H1 (cell line): ENCODE measurements at regions not wholly inside any gene's neighbourhood (a gene's known extent, or its start where the extent isn't known, plus 50 kb on each side); places are given as distances from the start of the nearest gene placed in this dataset.
A peak's percentile ranks its signal among the peaks of the same experiment; 100 is the strongest.

Source experiments
- CTCF ChIA-PET: fragments of 300-600 bp; sonication (Branson Sonifier 250); formaldehyde crosslinking; loops from one replicate; lab custom pipeline; 2021; ENCODE audit not compliant: partially characterized antibody; lab: Charles Lee
- POLR2A ChIA-PET: fragments of 300-600 bp; sonication (Branson Sonifier 250); formaldehyde crosslinking; loops from one replicate; lab custom pipeline; 2021; ENCODE audit warnings: inconsistent platforms; ENCODE audit not compliant: partially characterized antibody; lab: Charles Lee
- DNase-seq, 2 experiments: peaks; one replicate each; pipeline versions ENCODE4 v3.0.0 to v3.0.0-alpha.2; 2010 to 2022; ENCODE audit warnings: low spot score in 2 of 2, low read depth in 1 of 2, mixed read lengths in 1 of 2
- FAIRE-seq: peaks from 2 replicates; lab custom pipeline; 2011; peaks lifted over from hg19 to GRCh38; lab: Jason Lieb, UNC
- H2AFZ ChIP-seq: 2 replicates; pipeline ENCODE4 v1.8.1; 2012; ENCODE audit warnings: low read length, inconsistent platforms
- H2AK5ac ChIP-seq: 2 replicates; pipeline ENCODE4 v1.6.1; 2013; ENCODE audit warnings: low read depth, low read length
- H2BK120ac ChIP-seq: replicated peaks from 2 replicates; pipeline ENCODE3; 2013; ENCODE audit warnings: low read depth, low read length, inconsistent platforms
- H2BK12ac ChIP-seq: 2 replicates; pipeline ENCODE4 v1.6.1; 2013; ENCODE audit warnings: low read depth, low read length
- H2BK15ac ChIP-seq: 2 replicates; pipeline ENCODE4 v1.6.1; 2013; ENCODE audit warnings: low read length
- H2BK20ac ChIP-seq: 2 replicates; pipeline ENCODE4 v1.6.1; 2013; ENCODE audit warnings: low read length
- H2BK5ac ChIP-seq: 2 replicates; pipeline ENCODE4 v1.6.1; 2013; ENCODE audit warnings: low read depth, low read length
- H3K14ac ChIP-seq: 2 replicates; pipeline ENCODE4 v1.6.1; 2013; ENCODE audit warnings: inconsistent platforms; ENCODE audit not compliant: insufficient read length
- H3K18ac ChIP-seq: 2 replicates; pipeline ENCODE4 v1.6.1; 2013; ENCODE audit warnings: low read length; ENCODE audit errors: extremely low read depth
- H3K23ac ChIP-seq: 2 replicates; pipeline ENCODE4 v1.6.1; 2013; ENCODE audit warnings: inconsistent platforms; ENCODE audit not compliant: insufficient read length
- H3K23me2 ChIP-seq: 2 replicates; pipeline ENCODE4 v1.6.1; 2013; ENCODE audit warnings: low read depth, low read length
- H3K27ac ChIP-seq: 2 replicates; pipeline ENCODE4 v1.6.1; 2011; ENCODE audit warnings: low read depth, low read length, inconsistent platforms
- H3K27me3 ChIP-seq, 4 experiments: replicated peaks in 1 of 4; 1 replicate in 1 of 4; 2 replicates in 3 of 4; pipeline versions ENCODE4 v1.6.1 to v1.8.1; 2011 to 2013; ENCODE audit warnings: low read length in 3 of 4, mild to moderate bottlenecking in 3 of 4, inconsistent platforms in 2 of 4, mixed read lengths in 2 of 4, moderate library complexity in 1 of 4; ENCODE audit not compliant: control insufficient read depth in 3 of 4, insufficient read depth in 3 of 4; ENCODE audit errors: extremely low read depth in 1 of 4
- H3K36me3 ChIP-seq, 4 experiments: 2 replicates each; pipeline versions ENCODE4 v1.6.1 to v1.8.1; 2011 to 2013; ENCODE audit warnings: mild to moderate bottlenecking in 4 of 4, low read length in 3 of 4, moderate library complexity in 2 of 4, control low read depth in 1 of 4, inconsistent platforms in 1 of 4; ENCODE audit not compliant: insufficient read depth in 4 of 4, control insufficient read depth in 2 of 4
- H3K4ac ChIP-seq: replicated peaks from 2 replicates; pipeline ENCODE3; 2013; ENCODE audit warnings: low read length, low read depth, mixed read lengths, inconsistent platforms; ENCODE audit not compliant: insufficient read length
- H3K4me1 ChIP-seq, 4 experiments: replicated peaks in 1 of 4; 1 replicate in 1 of 4; 2 replicates in 3 of 4; pipeline versions ENCODE4 v1.6.1 to v1.8.1; 2011 to 2013; ENCODE audit warnings: low read length in 3 of 4, inconsistent platforms in 2 of 4, mixed read lengths in 1 of 4; ENCODE audit not compliant: insufficient read depth in 4 of 4, control insufficient read depth in 3 of 4
- H3K4me2 ChIP-seq, 2 experiments: 2 replicates each; pipeline versions ENCODE4 v1.6.1 to v1.8.1; 2011 to 2013; ENCODE audit warnings: low read depth in 2 of 2, low read length in 2 of 2, control low read depth in 1 of 2, inconsistent platforms in 1 of 2, mild to moderate bottlenecking in 1 of 2; ENCODE audit not compliant: insufficient read depth in 1 of 2
- H3K4me3 ChIP-seq, 4 experiments: fragments of 200-600, 300-600 bp in 1 of 4; sonication (generic), shearing (Covaris generic), sonication (Bioruptor Twin) in 1 of 4; 2 replicates each; pipeline versions ENCODE4 v1.5.1 to v1.8.1; 2011 to 2016; ENCODE audit warnings: low read length in 4 of 4, low read depth in 3 of 4, control low read depth in 2 of 4, inconsistent platforms in 2 of 4, mild to moderate bottlenecking in 2 of 4, mixed read lengths in 1 of 4, moderate library complexity in 1 of 4; ENCODE audit not compliant: insufficient read depth in 2 of 4; ENCODE audit errors: extremely low read depth in 1 of 4
- H3K56ac ChIP-seq: replicated peaks from 2 replicates; pipeline ENCODE3; 2013; ENCODE audit warnings: low read depth, mild to moderate bottlenecking, mixed read lengths, low read length, inconsistent platforms; ENCODE audit not compliant: insufficient read length
- H3K79me1 ChIP-seq: 2 replicates; pipeline ENCODE4 v1.6.1; 2013; ENCODE audit warnings: low read depth, low read length, control low read depth
- H3K79me2 ChIP-seq, 2 experiments: 2 replicates each; pipeline versions ENCODE4 v1.6.1 to v1.8.1; 2012 to 2013; ENCODE audit warnings: low read length in 2 of 2, mild to moderate bottlenecking in 2 of 2, inconsistent platforms in 1 of 2; ENCODE audit not compliant: insufficient read depth in 2 of 2, control insufficient read depth in 1 of 2
- H3K9ac ChIP-seq, 4 experiments: replicated peaks in 1 of 4; 1 replicate in 1 of 4; 2 replicates in 3 of 4; pipeline versions ENCODE4 v1.6.1 to v1.8.1; 2011 to 2013; ENCODE audit warnings: low read depth in 3 of 4, low read length in 3 of 4, control low read depth in 2 of 4, mild to moderate bottlenecking in 2 of 4, moderate library complexity in 2 of 4, inconsistent platforms in 1 of 4; ENCODE audit errors: extremely low read depth in 1 of 4
- H3K9me3 ChIP-seq, 2 experiments: 2 replicates each; pipeline versions ENCODE4 v1.6.1 to v1.8.1; 2012 to 2013; ENCODE audit warnings: mild to moderate bottlenecking in 2 of 2, moderate library complexity in 2 of 2, control low read depth in 1 of 2, inconsistent platforms in 1 of 2, low read depth in 1 of 2, low read length in 1 of 2, mixed read lengths in 1 of 2; ENCODE audit not compliant: insufficient read depth in 2 of 2
- H4K20me1 ChIP-seq, 2 experiments: replicated peaks in 1 of 2; 2 replicates each; pipeline versions ENCODE3 to v1.8.1; 2011 to 2013; ENCODE audit warnings: inconsistent platforms in 2 of 2, low read length in 2 of 2, mild to moderate bottlenecking in 1 of 2; ENCODE audit not compliant: insufficient read depth in 2 of 2, control insufficient read depth in 1 of 2
- H4K5ac ChIP-seq: 2 replicates; pipeline ENCODE4 v1.6.1; 2013; ENCODE audit warnings: low read length, low read depth, mixed read lengths, inconsistent platforms; ENCODE audit not compliant: insufficient read length
- H4K8ac ChIP-seq: 2 replicates; pipeline ENCODE4 v1.8.0; 2013; ENCODE audit warnings: mild to moderate bottlenecking, moderate library complexity, low read length, inconsistent platforms; ENCODE audit not compliant: insufficient read depth; ENCODE audit errors: extremely low read depth
- H4K91ac ChIP-seq: replicated peaks from 2 replicates; pipeline ENCODE3; 2013; ENCODE audit warnings: low read length, mixed read lengths, inconsistent platforms; ENCODE audit not compliant: insufficient read length
- CEBPB ChIP-seq: IDR thresholded peaks from 2 replicates; pipeline ENCODE4 v1.6.1; 2012; ENCODE audit warnings: low read depth, low read length
- POLR2AphosphoS5 ChIP-seq: IDR thresholded peaks from 2 replicates; pipeline ENCODE4 v1.6.1; 2011; ENCODE audit warnings: low read depth, low read length
- SP1 ChIP-seq: IDR thresholded peaks from 2 replicates; pipeline ENCODE4 v1.6.1; 2011; ENCODE audit warnings: low read depth, low read length
- TEAD4 ChIP-seq: IDR thresholded peaks from 2 replicates; pipeline ENCODE4 v1.6.1; 2012; ENCODE audit warnings: low read depth, low read length, inconsistent platforms, mixed read lengths
- WGBS, 2 experiments: shearing (Covaris generic) in 1 of 2; methylation state at CpG; one replicate each; pipeline versions ENCODE4 v1.1.6 to v1.1.7; 2013 to 2015; ENCODE audit warnings: low lambda C conversion rate in 2 of 2, mixed read lengths in 2 of 2, inconsistent platforms in 1 of 2, low coverage in 1 of 2, missing lambda C conversion rate in 1 of 2; ENCODE audit not compliant: insufficient replicate concordance in 2 of 2, insufficient coverage in 1 of 2, insufficient read length in 1 of 2; ENCODE audit errors: extremely low coverage in 1 of 2, missing lambda C conversion rate in 1 of 2; 5-methylcytosine and 5-hydroxymethylcytosine counted together

DNA sequence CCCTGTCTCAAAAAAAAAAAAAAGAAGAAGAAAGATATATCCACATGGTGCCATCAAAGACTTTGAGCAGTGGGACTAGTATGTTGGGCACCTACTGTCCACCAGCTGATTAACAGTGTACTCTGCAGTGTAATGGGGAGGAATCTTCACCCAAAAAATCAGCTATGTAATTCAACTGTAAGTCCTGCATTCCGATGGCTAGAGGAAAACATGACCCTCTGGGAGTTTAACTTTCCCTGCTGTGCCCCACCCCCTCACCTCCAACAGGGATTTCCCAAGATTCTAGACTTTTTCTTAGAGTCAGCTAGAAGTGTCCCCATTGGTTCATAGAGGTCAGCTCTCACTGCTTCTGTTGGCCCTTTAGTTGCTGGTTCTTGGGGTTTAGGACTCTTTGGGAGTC, 221.2 kb upstream of the CLINT1 start:
- Histone ChIP-seq H3K27me3 (peaks cover 0 to 1% (median 0%) of the 10 kb centered on the region in 4 experiments; a peak in 1 of 7 replicates), H3K9me3 (no peaks in the 10 kb centered on the region), H2BK20ac (no peak overlapping the region), H2BK120ac (no peak overlapping the region), H3K23ac (no peak overlapping the region), H4K8ac (no peak overlapping the region), H3K4me3 (no peak overlapping the region), H3K9ac (no peak overlapping the region), H3K79me1 (no peaks in the 10 kb centered on the region), H2AK5ac (no peak overlapping the region), H2BK15ac (no peak overlapping the region), H4K5ac (no peak overlapping the region), H3K56ac (no peak overlapping the region), H4K91ac (no peak overlapping the region), H3K36me3 (no peaks in the 10 kb centered on the region), H2AFZ (peak overlapping the region; percentile 41; the same call in 1 of the 2 replicates), H3K18ac (no peak overlapping the region), H3K27ac (no peak overlapping the region), H3K23me2 (no peaks in the 10 kb centered on the region), H2BK12ac (no peak overlapping the region), H2BK5ac (no peak overlapping the region), H4K20me1 (no peaks in the 10 kb centered on the region), H3K4me2 (peak overlapping the region in 1 of 2 experiments; percentile 15; a peak in 1 of 4 replicates), H3K14ac (no peak overlapping the region), H3K4me1 (peaks cover 0 to 7% (median 3%) of the 10 kb centered on the region in 4 experiments; a peak in 3 of 7 replicates), H3K4ac (no peak overlapping the region), H3K79me2 (no peaks in the 10 kb centered on the region)
- TF ChIP-seq POLR2AphosphoS5 (no peak; the same call in 1 of the 2 replicates), TEAD4 (peak; percentile 61; the same call in 1 of the 2 replicates), CEBPB (peak; percentile 10; the same call in 1 of the 2 replicates), SP1 (peak; percentile 43; the same call in 1 of the 2 replicates)
- 69% methylated on average over 1 of the region's 1 CpG; no CpG with 5 or more reads in 1 of the 2 experiments for WGBS, 2 experiments
- ChIA-PET CTCF (interaction anchor here (0.6 to 2.6 kb wide), 10 partner anchors 10 to 679 kb away, joined by 3 to 7 read pairs (median 3); no protein-coding TSS in a partner anchor), POLR2A (interaction anchor here (1.3 kb wide), 1 partner anchor 40 kb away, joined by 4 read pairs; no protein-coding TSS in a partner anchor)
- FAIRE-seq = peak; percentile 13
- peak in 1 of 2 experiments; percentile 50 for DNase-seq
